ENCODE measurements at regions not wholly inside any gene's neighbourhood (a gene's known extent, or its start where the extent isn't known, plus 50 kb on each side); places are given as distances from the start of the nearest gene placed in this dataset.

DNA sequence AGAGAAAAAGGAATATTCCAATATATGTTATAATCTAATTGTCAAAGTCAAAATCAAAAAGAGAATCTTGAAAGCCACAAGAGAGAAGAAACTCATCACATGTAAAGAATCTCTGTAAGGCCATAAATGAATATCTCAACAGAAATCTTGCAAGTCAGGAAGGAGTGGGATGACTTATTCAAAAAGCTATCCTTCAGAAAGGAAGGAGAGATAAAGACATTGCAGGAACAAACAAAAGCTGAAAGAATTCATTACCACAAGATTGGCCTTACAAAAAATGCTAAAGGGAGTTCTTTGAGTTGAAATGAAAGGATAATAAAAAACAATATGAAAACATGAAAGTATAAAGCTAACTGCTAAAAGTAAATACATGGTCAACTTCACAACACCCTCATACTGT is 286.8 kb downstream of the LRIG3 start:
- no peaks in the 10 kb centered on the region for H3K4me1 ChIP-seq (ENCODE audit: control insufficient read depth in 5 of 5, insufficient read depth in 5 of 5, low read length in 5 of 5)
- no peaks in the 10 kb centered on the region for H3K27me3 ChIP-seq (ENCODE audit: control insufficient read depth in 3 of 3, insufficient read depth in 3 of 3, low read length in 2 of 3)
- H3K9me3 ChIP-seq (ENCODE audit: control insufficient read depth in 4 of 4, insufficient read depth in 3 of 4, low read length in 3 of 4), result peaks cover 0 to 5% (median 2%) of the 10 kb centered on the region in 4 donors
- TF ChIP-seq, protein P1, sequence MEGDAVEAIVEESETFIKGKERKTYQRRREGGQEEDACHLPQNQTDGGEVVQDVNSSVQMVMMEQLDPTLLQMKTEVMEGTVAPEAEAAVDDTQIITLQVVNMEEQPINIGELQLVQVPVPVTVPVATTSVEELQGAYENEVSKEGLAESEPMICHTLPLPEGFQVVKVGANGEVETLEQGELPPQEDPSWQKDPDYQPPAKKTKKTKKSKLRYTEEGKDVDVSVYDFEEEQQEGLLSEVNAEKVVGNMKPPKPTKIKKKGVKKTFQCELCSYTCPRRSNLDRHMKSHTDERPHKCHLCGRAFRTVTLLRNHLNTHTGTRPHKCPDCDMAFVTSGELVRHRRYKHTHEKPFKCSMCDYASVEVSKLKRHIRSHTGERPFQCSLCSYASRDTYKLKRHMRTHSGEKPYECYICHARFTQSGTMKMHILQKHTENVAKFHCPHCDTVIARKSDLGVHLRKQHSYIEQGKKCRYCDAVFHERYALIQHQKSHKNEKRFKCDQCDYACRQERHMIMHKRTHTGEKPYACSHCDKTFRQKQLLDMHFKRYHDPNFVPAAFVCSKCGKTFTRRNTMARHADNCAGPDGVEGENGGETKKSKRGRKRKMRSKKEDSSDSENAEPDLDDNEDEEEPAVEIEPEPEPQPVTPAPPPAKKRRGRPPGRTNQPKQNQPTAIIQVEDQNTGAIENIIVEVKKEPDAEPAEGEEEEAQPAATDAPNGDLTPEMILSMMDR (IDR thresholded peaks at IDR 0.05; ENCODE audit: control extremely low read depth, extremely low read depth), result no peak
- ATAC-seq (ENCODE audit: insufficient read depth, low FRiP score) (no peak), DNase-seq (no peak)
- H3K27ac ChIP-seq (ENCODE audit: low read depth in 1 of 2, low read length in 1 of 2), result no peak overlapping the region
- no peak overlapping the region for H3K9ac ChIP-seq (ENCODE audit: insufficient read depth in 1 of 2, low read length in 2 of 2)
- no peak overlapping the region for H3K4me3 ChIP-seq
- no peaks in the 10 kb centered on the region for H3K36me3 ChIP-seq (ENCODE audit: control insufficient read depth in 4 of 4, insufficient read depth in 4 of 4, low read length in 4 of 4)

DNA sequence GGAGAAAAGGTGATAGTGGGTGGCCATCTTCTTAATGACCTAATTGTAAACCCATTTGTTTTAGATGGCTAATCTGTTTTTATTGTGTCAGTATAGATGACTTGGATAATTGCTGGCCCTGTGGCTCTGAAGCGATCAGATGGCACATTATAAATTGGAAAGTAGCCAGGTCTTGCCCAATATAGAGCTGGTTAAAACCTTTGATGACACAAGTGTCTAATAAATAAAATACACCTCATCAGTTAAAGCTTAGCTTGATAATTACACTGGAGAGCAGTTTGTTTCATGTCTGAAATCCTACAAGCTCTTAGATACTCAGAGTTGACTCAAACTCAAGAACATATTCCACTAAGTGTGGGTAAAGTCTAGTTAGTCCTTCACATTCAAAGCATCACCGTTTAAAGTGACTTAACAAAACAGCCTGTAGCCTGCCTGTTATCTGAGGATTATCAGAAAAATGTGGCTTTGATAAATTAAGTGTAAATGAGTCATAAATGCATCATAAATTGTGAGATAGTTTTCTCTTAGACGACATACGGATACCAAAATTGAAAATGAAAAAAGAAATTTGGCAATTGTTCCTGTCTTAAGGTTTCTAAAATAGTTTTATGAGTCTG is 280.9 kb downstream of the LRIG3 start:
- Histone ChIP-seq H3K9ac (ENCODE audit: insufficient read depth in 1 of 2, low read length in 2 of 2) (no peak overlapping the region), H3K36me3 (ENCODE audit: control insufficient read depth in 4 of 4, insufficient read depth in 4 of 4, low read length in 4 of 4) (no peaks in the 10 kb centered on the region), H3K4me1 (ENCODE audit: control insufficient read depth in 5 of 5, insufficient read depth in 5 of 5, low read length in 5 of 5) (peaks cover 0 to 6% (median 0%) of the 10 kb centered on the region in 5 donors), H3K9me3 (ENCODE audit: control insufficient read depth in 4 of 4, insufficient read depth in 3 of 4, low read length in 3 of 4) (peaks cover 0 to 2% (median 0%) of the 10 kb centered on the region in 4 donors), H3K4me3 (no peak overlapping the region), H3K27me3 (ENCODE audit: control insufficient read depth in 3 of 3, insufficient read depth in 3 of 3, low read length in 2 of 3) (no peaks in the 10 kb centered on the region), H3K27ac (ENCODE audit: low read depth in 1 of 2, low read length in 1 of 2) (no peak overlapping the region)
- ATAC-seq (ENCODE audit: insufficient read depth, low FRiP score) (no peak), DNase-seq (peak in 2 of 3 donors; percentile 41 to 50)
- WGBS, 2 donors, result 48 to 66% methylated on average over 4 of the region's 4 CpGs
- TF ChIP-seq, protein P1 (IDR thresholded peaks at IDR 0.05; ENCODE audit: control extremely low read depth, extremely low read depth), result no peak

DNA sequence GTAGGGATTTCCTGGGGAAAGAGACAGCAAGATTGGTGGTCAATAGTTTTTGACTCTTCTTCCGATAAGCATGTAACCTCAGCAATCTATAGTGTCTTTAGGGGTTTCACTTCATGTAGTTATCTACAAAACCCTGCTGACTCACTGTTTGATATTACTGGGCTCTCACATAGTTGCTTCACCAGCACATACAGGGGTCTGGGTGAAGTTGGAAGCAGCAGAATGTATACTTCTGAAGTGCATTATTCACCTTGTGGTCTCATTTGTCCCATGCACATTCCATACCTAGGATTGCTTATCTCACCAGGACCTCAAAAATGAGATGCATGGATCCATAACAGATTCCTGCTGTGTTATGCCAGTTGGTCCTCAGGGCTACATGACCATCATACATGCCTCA is 280.0 kb downstream of the LRIG3 start:
- Histone ChIP-seq H3K27ac (ENCODE audit: low read depth in 1 of 2, low read length in 1 of 2) (no peak overlapping the region), H3K9ac (ENCODE audit: insufficient read depth in 1 of 2, low read length in 2 of 2) (no peak overlapping the region), H3K4me1 (ENCODE audit: control insufficient read depth in 5 of 5, insufficient read depth in 5 of 5, low read length in 5 of 5) (peaks cover 0 to 6% (median 0%) of the 10 kb centered on the region in 5 donors), H3K27me3 (ENCODE audit: control insufficient read depth in 3 of 3, insufficient read depth in 3 of 3, low read length in 2 of 3) (no peaks in the 10 kb centered on the region), H3K36me3 (ENCODE audit: control insufficient read depth in 4 of 4, insufficient read depth in 4 of 4, low read length in 4 of 4) (no peaks in the 10 kb centered on the region), H3K4me3 (no peak overlapping the region), H3K9me3 (ENCODE audit: control insufficient read depth in 4 of 4, insufficient read depth in 3 of 4, low read length in 3 of 4) (peaks cover 0 to 2% (median 0%) of the 10 kb centered on the region in 4 donors)
- DNase-seq (no peak), ATAC-seq (ENCODE audit: insufficient read depth, low FRiP score) (no peak)
- whole genome bisulfite sequencing, 2 donors, result 86 to 96% methylated on average over 1 of the region's 1 CpG
- TF ChIP-seq, protein P1 (IDR thresholded peaks at IDR 0.05; ENCODE audit: control extremely low read depth, extremely low read depth), result no peak

DNA sequence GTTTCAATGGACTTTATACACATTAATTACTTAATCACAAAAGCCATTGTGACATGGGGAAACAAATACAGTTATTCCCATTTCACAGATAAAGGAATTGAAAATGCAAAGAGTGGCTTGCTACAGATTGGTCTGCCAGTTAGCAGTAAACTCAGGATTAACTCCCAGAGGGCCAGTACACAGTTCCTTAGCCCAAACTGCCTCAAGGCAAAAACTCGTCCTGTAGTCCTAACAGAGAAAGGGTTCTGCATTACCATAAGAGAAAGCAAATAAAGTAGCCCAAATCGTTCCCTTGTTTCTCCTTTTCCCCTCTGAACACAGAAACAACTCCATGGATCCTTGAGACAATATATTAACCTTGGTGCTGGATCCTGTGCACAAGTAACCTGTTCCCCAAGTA is 274.4 kb downstream of the LRIG3 start:
- TF ChIP-seq, protein P1 (IDR thresholded peaks at IDR 0.05; ENCODE audit: control extremely low read depth, extremely low read depth), result no peak
- H3K4me3 ChIP-seq, result no peak overlapping the region
- 66 to 74% methylated on average over 2 of the region's 2 CpGs for WGBS, 2 donors
- DNase-seq (no peak), ATAC-seq (ENCODE audit: insufficient read depth, low FRiP score) (no peak)
- H3K27me3 ChIP-seq (ENCODE audit: control insufficient read depth in 3 of 3, insufficient read depth in 3 of 3, low read length in 2 of 3), result no peaks in the 10 kb centered on the region
- no peak overlapping the region for H3K27ac ChIP-seq (ENCODE audit: low read depth in 1 of 2, low read length in 1 of 2)
- H3K9me3 ChIP-seq (ENCODE audit: control insufficient read depth in 4 of 4, insufficient read depth in 3 of 4, low read length in 3 of 4), result no peaks in the 10 kb centered on the region
- no peaks in the 10 kb centered on the region for H3K36me3 ChIP-seq (ENCODE audit: control insufficient read depth in 4 of 4, insufficient read depth in 4 of 4, low read length in 4 of 4)
- H3K4me1 ChIP-seq (ENCODE audit: control insufficient read depth in 5 of 5, insufficient read depth in 5 of 5, low read length in 5 of 5), result no peaks in the 10 kb centered on the region
- H3K9ac ChIP-seq (ENCODE audit: insufficient read depth in 1 of 2, low read length in 2 of 2), result no peak overlapping the region

Measured in lung (tissue), 11 donors.